HepG2 (cell line): ENCODE measurements at regions not wholly inside any gene's neighbourhood (a gene's known extent, or its start where the extent isn't known, plus 50 kb on each side); places are given as distances from the start of the nearest gene placed in this dataset.

Experiments
- CEBPG ChIP-seq: IDR thresholded peaks from 2 replicates; pipeline ENCODE4 v1.6.1; 2016
- FOXM1 ChIP-seq: sonication (generic); formaldehyde crosslinking; IDR thresholded peaks from 2 replicates; pipeline ENCODE4 v1.5.0; 2020; ENCODE audit warnings: missing genetic modification reagents
- PITX1 ChIP-seq: sonication (generic); formaldehyde crosslinking; IDR thresholded peaks from 2 replicates; pipeline ENCODE4 v1.5.1; 2020; ENCODE audit warnings: mild to moderate bottlenecking, missing genetic modification reagents
- RNF2 ChIP-seq: fragments of 450-650 bp; conservative IDR thresholded peaks from 2 replicates; pipeline ENCODE4 v1.6.1; 2016; ENCODE audit warnings: low read depth
- TAF1 ChIP-seq: sonication (generic); formaldehyde crosslinking; IDR thresholded peaks from 2 replicates; pipeline ENCODE4 v1.4.0; 2020; ENCODE audit warnings: missing genetic modification reagents
- TBP ChIP-seq: sonication (generic); formaldehyde crosslinking; IDR thresholded peaks from 2 replicates; pipeline ENCODE4 v1.5.0; 2020; ENCODE audit warnings: missing genetic modification reagents
- ZNF737 ChIP-seq: sonication (generic); formaldehyde crosslinking; IDR thresholded peaks from 2 replicates; pipeline ENCODE4 v1.5.0; 2020; ENCODE audit warnings: missing genetic modification reagents, mild to moderate bottlenecking, borderline replicate concordance
- ZSCAN21 ChIP-seq: sonication (generic); formaldehyde crosslinking; IDR thresholded peaks from 2 replicates; pipeline ENCODE4 v1.8.0; 2022; ENCODE audit warnings: mild to moderate bottlenecking, missing genetic modification reagents, moderate library complexity, borderline replicate concordance
- TF ChIP-seq, protein P1 (sequence below): sonication (generic); formaldehyde crosslinking; conservative IDR thresholded peaks from 2 replicates; pipeline ENCODE4 v1.4.0; 2020; ENCODE audit warnings: missing genetic modification reagents
- TF ChIP-seq, protein P2 (sequence below): sonication (generic); formaldehyde crosslinking; IDR thresholded peaks from 2 replicates; pipeline ENCODE4 v1.5.0; 2020; ENCODE audit warnings: mild to moderate bottlenecking, missing genetic modification reagents, moderate library complexity
- TF ChIP-seq, protein P3 (sequence below): sonication (generic); formaldehyde crosslinking; IDR thresholded peaks from 2 replicates; pipeline ENCODE4 v1.4.0; 2020; ENCODE audit warnings: missing genetic modification reagents

DNA sequence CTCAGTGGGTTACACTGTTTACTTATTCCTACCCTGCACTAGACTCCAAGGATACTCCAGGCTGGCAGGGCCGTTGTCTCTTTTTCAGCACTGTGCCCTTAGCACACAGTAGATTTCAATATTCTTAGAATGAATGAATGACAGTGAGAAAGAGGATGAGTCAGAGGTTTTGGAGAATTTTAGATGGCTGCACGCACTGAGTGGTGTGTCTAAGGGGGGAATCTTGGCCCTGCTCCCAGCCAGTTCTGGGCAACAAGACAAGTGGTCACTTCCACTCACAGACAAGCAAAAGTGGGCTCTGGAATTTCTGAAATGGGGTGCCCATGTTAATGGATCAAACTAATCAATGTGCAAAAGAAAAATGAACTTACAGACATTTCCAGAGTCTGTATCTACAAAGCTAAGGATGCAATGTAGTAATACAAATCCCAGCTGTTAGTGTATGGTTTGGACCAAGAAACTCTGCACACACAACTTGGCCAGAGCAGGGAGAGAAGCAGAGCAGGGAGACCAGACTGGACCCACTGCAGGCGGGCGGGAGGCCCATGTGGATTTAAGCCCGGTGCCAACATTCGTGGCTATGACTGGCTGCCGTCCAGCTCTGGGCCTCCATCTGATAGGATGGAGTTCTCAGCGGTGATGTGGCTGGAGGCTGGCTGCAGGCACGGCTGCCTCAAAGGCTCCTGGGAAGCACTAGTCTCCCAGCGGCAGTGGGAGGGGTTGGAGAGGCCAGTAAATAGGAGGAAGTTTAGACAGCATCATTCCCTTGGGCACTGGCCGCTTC, 95.6 kb upstream of the CDYL2 start:
- TF ChIP-seq ZNF737 (CRISPR knock-in tag) (no peak), RNF2 (no peak), FOXM1 (CRISPR knock-in tag) (no peak), CEBPG (no peak), PITX1 (CRISPR knock-in tag) (no peak), TAF1 (CRISPR knock-in tag) (no peak), TBP (CRISPR knock-in tag) (no peak), ZSCAN21 (CRISPR knock-in tag) (no peak)
- TF ChIP-seq, protein P1, sequence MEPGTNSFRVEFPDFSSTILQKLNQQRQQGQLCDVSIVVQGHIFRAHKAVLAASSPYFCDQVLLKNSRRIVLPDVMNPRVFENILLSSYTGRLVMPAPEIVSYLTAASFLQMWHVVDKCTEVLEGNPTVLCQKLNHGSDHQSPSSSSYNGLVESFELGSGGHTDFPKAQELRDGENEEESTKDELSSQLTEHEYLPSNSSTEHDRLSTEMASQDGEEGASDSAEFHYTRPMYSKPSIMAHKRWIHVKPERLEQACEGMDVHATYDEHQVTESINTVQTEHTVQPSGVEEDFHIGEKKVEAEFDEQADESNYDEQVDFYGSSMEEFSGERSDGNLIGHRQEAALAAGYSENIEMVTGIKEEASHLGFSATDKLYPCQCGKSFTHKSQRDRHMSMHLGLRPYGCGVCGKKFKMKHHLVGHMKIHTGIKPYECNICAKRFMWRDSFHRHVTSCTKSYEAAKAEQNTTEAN: no peak
- TF ChIP-seq, protein P2, sequence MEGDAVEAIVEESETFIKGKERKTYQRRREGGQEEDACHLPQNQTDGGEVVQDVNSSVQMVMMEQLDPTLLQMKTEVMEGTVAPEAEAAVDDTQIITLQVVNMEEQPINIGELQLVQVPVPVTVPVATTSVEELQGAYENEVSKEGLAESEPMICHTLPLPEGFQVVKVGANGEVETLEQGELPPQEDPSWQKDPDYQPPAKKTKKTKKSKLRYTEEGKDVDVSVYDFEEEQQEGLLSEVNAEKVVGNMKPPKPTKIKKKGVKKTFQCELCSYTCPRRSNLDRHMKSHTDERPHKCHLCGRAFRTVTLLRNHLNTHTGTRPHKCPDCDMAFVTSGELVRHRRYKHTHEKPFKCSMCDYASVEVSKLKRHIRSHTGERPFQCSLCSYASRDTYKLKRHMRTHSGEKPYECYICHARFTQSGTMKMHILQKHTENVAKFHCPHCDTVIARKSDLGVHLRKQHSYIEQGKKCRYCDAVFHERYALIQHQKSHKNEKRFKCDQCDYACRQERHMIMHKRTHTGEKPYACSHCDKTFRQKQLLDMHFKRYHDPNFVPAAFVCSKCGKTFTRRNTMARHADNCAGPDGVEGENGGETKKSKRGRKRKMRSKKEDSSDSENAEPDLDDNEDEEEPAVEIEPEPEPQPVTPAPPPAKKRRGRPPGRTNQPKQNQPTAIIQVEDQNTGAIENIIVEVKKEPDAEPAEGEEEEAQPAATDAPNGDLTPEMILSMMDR: no peak
- TF ChIP-seq, protein P3, sequence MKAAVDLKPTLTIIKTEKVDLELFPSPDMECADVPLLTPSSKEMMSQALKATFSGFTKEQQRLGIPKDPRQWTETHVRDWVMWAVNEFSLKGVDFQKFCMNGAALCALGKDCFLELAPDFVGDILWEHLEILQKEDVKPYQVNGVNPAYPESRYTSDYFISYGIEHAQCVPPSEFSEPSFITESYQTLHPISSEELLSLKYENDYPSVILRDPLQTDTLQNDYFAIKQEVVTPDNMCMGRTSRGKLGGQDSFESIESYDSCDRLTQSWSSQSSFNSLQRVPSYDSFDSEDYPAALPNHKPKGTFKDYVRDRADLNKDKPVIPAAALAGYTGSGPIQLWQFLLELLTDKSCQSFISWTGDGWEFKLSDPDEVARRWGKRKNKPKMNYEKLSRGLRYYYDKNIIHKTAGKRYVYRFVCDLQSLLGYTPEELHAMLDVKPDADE (CRISPR knock-in tag): no peak
